Heart left ventricle (tissue), 13 donors: ENCODE measurements at regions not wholly inside any gene's neighbourhood (a gene's known extent, or its start where the extent isn't known, plus 50 kb on each side); places are given as distances from the start of the nearest gene placed in this dataset.

Experiments used
- CTCF ChIP-seq, 12 donors: fragments of 200-600 bp; sonication (generic) in 4 of 12; IDR thresholded peaks; one replicate each; pipeline versions ENCODE4 v1.5.0 to v1.8.0; 2018 to 2022; ENCODE audit warnings: antibody characterized with exemption in 12 of 12, mild to moderate bottlenecking in 5 of 12
- POLR2A ChIP-seq, 2 donors: fragments of 450-650 bp; IDR thresholded peaks; one replicate each; pipeline ENCODE4 v1.6.1; 2017; ENCODE audit warnings: antibody characterized with exemption in 2 of 2, mild to moderate bottlenecking in 2 of 2, moderate library complexity in 2 of 2
- donor health status: ischemic (EF 13 %, LVEDD 7.1; RV severe dilation, severe dysfunction).
- donor health status: DM: no; HTN: yes; CAD: no.
- donor health status: DM: no; HTN: no; CAD: no.
- donor health status: ischemic (EF 25% LVEDD 6.9; RV normal size, moderate dysfunction).
- donor health status: ischemic (EF 25% LVEDD 5.7; RV mildly dilated, moderate dysfunction).
- donor health status: ischemic (EF 35%, LVEDD 5.7; RV mildly dilated, moderate dysfunction).
- donor health status: nonischemic (EF 11% LVEDD 7.7; RV severe dilation, severe dysfunction).
- donor health status: DM: yes; HTN: yes; CAD: no.
- donor health status: PGD.
- donor health status: ischemic (EF 29% LVEDD 5.4; RV normal size, mild dysfunction).
- donor health status: nonischemic (EF 23%, LVEDD 6.1; RV moderate dilation, normal function).

GRCh38 chr18:61703508-61703907, 189.3 kb downstream of the RNF152 start:
- TF ChIP-seq POLR2A (IDR thresholded peaks at IDR 0.05) = no peak
- TF ChIP-seq CTCF (IDR thresholded peaks at IDR 0.05) = no peak
